ENCODE measurements at regions not wholly inside any gene's neighbourhood (a gene's known extent, or its start where the extent isn't known, plus 50 kb on each side); places are given as distances from the start of the nearest gene placed in this dataset.

DNA sequence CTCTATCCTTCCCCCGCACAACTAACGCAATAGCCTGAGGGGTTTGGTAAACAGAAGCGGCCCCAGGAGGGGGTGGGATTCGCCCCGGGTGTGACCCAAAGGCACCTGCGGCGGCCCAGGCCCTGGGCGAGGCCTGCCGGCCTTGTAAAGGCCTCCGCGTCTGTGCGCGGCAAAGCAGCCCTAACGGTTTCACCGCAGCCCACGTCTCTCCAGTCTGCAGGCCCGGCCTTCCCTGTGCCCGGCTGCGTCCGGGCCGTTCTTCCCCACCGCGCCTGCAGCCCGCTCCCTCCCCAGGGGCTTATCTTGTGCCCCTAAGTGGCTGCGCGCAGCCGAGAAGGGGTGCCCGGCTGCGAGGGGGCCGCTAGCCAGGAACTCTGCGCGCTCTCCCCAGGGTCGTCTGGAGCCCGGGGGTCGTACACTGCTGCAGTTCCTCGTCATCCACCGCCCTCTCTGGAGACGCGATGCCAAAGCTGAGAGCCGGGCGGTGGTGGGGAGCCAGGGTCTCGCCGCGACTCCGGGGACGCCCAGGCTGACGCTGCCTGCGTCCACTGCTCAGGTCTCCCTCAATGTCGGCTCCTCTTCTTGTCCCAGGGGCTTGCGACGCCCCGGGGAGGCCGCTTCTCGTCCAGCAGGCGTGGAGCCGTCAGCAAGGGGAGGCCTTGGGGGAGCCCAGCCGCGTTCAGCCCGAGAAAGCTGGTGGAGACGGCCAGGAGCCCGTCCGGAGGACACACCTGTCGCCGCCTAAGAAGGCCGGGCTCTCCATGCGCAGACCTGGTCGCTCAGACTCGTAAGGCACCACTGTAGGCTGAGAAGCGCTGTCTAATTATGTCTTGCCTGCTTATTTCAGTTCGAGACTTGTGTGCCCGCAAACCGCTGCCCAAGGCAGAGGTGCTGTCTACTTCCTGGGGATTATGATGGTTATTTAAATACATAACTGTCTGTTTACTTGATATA, 132.3 kb downstream of the SPAG6 start:
- CTCF ChIA-PET (ENCODE audit: low intra/inter-chr PET ratio) = no interaction called here
- intact Hi-C loops (cut with micrococcal nuclease) (no loop called here), in situ Hi-C loops (cut with MboI) (no loop called here)
- Histone ChIP-seq H3K27me3 (ENCODE audit: control insufficient read depth in 2 of 2, insufficient read depth in 2 of 2, low read length in 2 of 2) (no peaks in the 10 kb centered on the region), H3K27ac (ENCODE audit: extremely low read depth, low read depth, low read length) (no peak overlapping the region), H3K79me2 (ENCODE audit: control insufficient read depth, insufficient read depth, low read length) (no peaks in the 10 kb centered on the region), H3K4me3 (no peak overlapping the region), H3K9me3 (replicated peaks; ENCODE audit: control insufficient read depth, insufficient read depth, low read depth, low read length) (no peaks in the 10 kb centered on the region; the same call in 1 of the 2 replicates), H3K9ac (ENCODE audit: insufficient read depth in 1 of 2, low read depth in 2 of 2, low read length in 2 of 2) (no peak overlapping the region), H4K20me1 (replicated peaks; ENCODE audit: control insufficient read depth, insufficient read depth, low read length) (no peaks in the 10 kb centered on the region), H2AFZ (ENCODE audit: low read depth, low read length) (no peak overlapping the region), H3K36me3 (ENCODE audit: control insufficient read depth, insufficient read depth, low read length) (no peaks in the 10 kb centered on the region), H3K4me1 (replicated peaks in 1 of 2; ENCODE audit: control insufficient read depth in 2 of 2, insufficient read depth in 2 of 2, low read length in 2 of 2) (peaks cover 0 to 23% of the 10 kb centered on the region in 2 experiments; a peak in 3 of 5 replicates), H3K4me2 (ENCODE audit: insufficient read depth, low read length) (no peak overlapping the region), H3K9me1 (ENCODE audit: control insufficient read depth, insufficient read depth, low read length) (no peaks in the 10 kb centered on the region)
- WGBS (ENCODE audit: insufficient coverage, low coverage, missing lambda C conversion rate) = 94% methylated on average over 48 of the region's 72 CpGs
- no peak for ATAC-seq
- POLR2A ChIA-PET = no interaction called here
- BruUV-seq (replicated peaks) = no TSS peak
- TF ChIP-seq EGR1 (conservative IDR thresholded peaks at IDR 0.05) (no peak), POLR2G (IDR thresholded peaks at IDR 0.05; ENCODE audit: low read depth, low read length) (peak; percentile 54)
- FAIRE-seq = no peak
- no peak for DNase-seq (ENCODE audit: extremely low read depth in 1 of 4, low spot score in 3 of 4)

DNA sequence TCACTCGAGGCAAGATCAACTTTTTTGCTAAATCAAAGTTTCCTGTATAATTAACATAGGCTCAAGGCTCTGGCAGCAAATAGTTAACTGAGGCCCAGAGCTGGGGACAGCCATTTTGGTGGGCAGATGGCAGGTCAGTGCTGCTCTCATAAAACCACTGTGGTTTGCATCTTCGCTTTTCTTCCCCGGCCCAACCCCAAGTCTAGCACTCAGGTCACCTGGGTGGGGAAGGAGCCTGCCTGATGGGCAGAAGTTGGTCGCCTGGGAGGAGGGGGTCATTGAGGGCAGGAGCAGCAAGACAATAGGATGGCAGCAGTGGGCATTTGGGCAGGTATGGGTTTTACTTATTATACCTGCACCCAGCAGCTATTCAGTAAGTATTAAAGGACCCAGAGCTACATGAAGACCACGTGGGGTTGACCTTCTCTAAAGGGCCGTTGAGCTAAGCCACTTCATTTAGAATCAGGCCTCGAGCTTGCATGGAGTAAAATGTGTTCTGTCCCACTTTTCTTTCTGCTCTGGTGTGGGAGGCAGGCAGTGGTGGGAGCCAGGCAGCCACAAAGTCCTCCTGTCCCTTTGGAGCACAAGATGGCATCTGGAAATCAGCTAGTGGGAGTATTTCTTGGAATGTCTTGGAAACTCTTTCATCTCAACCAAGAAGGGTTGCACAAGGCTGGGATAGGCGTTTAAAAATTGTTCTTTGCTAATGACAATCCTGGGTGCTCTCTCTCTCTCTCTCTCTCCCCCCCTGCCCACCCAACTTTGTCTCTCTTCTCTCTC, 133.4 kb downstream of the SPAG6 start:
- no peaks in the 10 kb centered on the region for H3K27me3 ChIP-seq (ENCODE audit: control insufficient read depth in 2 of 2, insufficient read depth in 2 of 2, low read length in 2 of 2)
- TF ChIP-seq ADNP (tag; IDR thresholded peaks at IDR 0.05) (no peak), ZNF584 (CRISPR knock-in tag; IDR thresholded peaks at IDR 0.05; ENCODE audit: low read depth) (peak; percentile 8; the same call in 1 of the 2 replicates), MAFF (IDR thresholded peaks at IDR 0.05; ENCODE audit: low read length) (no peak)
- no peaks in the 10 kb centered on the region for H3K79me2 ChIP-seq (ENCODE audit: control insufficient read depth, insufficient read depth, low read length)
- WGBS (ENCODE audit: insufficient coverage, low coverage, missing lambda C conversion rate) = 41% methylated on average over 8 of the region's 8 CpGs
- ChIA-PET CTCF (ENCODE audit: low intra/inter-chr PET ratio) (no interaction called here), POLR2A (interaction anchor here (0.6 to 0.7 kb wide), 3 partner anchors 9 to 1399 kb away, joined by 3 read pairs; no protein-coding TSS in a partner anchor)
- H3K36me3 ChIP-seq (ENCODE audit: control insufficient read depth, insufficient read depth, low read length) = no peaks in the 10 kb centered on the region
- H3K4me1 ChIP-seq (replicated peaks in 1 of 2; ENCODE audit: control insufficient read depth in 2 of 2, insufficient read depth in 2 of 2, low read length in 2 of 2) = peaks cover 0 to 23% of the 10 kb centered on the region in 2 experiments; a peak in 3 of 5 replicates
- H3K4me2 ChIP-seq (ENCODE audit: insufficient read depth, low read length) = no peak overlapping the region
- no peak for ATAC-seq
- intact Hi-C loops (cut with micrococcal nuclease) (no loop called here), in situ Hi-C loops (cut with MboI) (no loop called here)
- no peak for DNase-seq (ENCODE audit: extremely low read depth in 1 of 4, low spot score in 3 of 4)
- no peak overlapping the region for H3K4me3 ChIP-seq
- no TSS peak for BruUV-seq (replicated peaks)
- no peaks in the 10 kb centered on the region; the same call in 1 of the 2 replicates for H3K9me3 ChIP-seq (replicated peaks; ENCODE audit: control insufficient read depth, insufficient read depth, low read depth, low read length)
- H3K9ac ChIP-seq (ENCODE audit: insufficient read depth in 1 of 2, low read depth in 2 of 2, low read length in 2 of 2) = no peak overlapping the region
- peak overlapping the region; percentile 62; the same call in 1 of the 2 replicates for H2AFZ ChIP-seq (ENCODE audit: low read depth, low read length)
- FAIRE-seq = no peak
- H3K9me1 ChIP-seq (ENCODE audit: control insufficient read depth, insufficient read depth, low read length) = no peaks in the 10 kb centered on the region
- H4K20me1 ChIP-seq (replicated peaks; ENCODE audit: control insufficient read depth, insufficient read depth, low read length) = no peaks in the 10 kb centered on the region
- H3K27ac ChIP-seq (ENCODE audit: extremely low read depth, low read depth, low read length) = no peak overlapping the region; the same call in 2 of the 3 replicates
